ENCODE measurements at regions not wholly inside any gene's neighbourhood (a gene's known extent, or its start where the extent isn't known, plus 50 kb on each side); places are given as distances from the start of the nearest gene placed in this dataset.

DNA sequence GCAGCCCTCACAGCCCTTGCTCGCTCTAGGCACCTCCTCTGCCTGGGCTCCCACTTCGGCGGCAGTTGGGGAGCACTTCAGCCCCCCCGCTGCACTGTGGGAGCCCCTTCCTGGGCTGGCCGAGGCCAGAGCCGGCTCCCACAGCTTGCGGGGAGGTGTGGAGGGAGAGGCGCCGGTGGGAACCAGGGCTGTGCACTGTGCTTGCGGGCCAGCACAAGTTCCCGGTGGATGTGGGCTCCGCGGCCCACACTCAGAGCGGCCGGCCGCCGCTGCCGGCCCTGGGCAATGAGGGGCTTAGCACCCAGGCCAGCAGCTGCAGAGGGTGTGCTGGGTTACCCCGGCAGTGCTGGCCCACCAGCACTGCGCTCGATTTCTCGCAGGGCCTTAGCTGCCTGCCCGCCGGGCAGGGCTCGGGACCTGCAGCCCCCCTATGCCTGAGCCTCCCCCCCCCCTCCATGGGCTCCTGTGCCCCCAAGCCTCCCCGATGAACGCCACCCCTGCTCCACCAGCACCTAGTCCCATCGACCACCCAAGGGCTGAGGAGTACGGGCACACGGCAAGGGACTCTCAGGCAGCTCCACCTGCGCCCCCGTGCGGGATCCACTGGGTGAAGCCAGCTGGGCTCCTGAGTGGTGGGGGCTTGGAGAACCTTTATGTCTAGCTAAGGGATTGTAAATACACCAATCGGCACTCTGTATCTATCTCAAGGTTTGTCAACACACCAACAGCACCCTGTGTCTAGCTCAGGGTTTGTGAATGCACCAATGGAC lies 224.8 kb downstream of the ZNF608 start:
- Histone ChIP-seq H4K91ac (replicated peaks; ENCODE audit: insufficient read length, low read length) (no peak overlapping the region), H3K79me1 (ENCODE audit: low read depth, low read length) (no peaks in the 10 kb centered on the region), H2BK12ac (ENCODE audit: low read depth, low read length) (no peak overlapping the region), H3K14ac (ENCODE audit: insufficient read length) (no peak overlapping the region), H2BK15ac (ENCODE audit: low read length) (no peak overlapping the region), H3K9ac (replicated peaks in 1 of 4; ENCODE audit: extremely low read depth in 1 of 4, low read depth in 3 of 4, low read length in 3 of 4) (no peak overlapping the region), H2BK20ac (ENCODE audit: low read length) (no peak overlapping the region), H3K18ac (ENCODE audit: extremely low read depth, low read length) (no peak overlapping the region), H3K4me3 (ENCODE audit: extremely low read depth in 1 of 4, insufficient read depth in 2 of 4, low read depth in 3 of 4, low read length in 4 of 4) (no peak overlapping the region), H3K36me3 (ENCODE audit: control insufficient read depth in 2 of 4, insufficient read depth in 4 of 4, low read length in 3 of 4) (no peaks in the 10 kb centered on the region), H3K23ac (ENCODE audit: insufficient read length) (no peak overlapping the region), H2BK5ac (ENCODE audit: low read depth, low read length) (no peak overlapping the region), H4K20me1 (replicated peaks in 1 of 2; ENCODE audit: control insufficient read depth in 1 of 2, insufficient read depth in 2 of 2, low read length in 2 of 2) (no peaks in the 10 kb centered on the region), H4K8ac (ENCODE audit: extremely low read depth, insufficient read depth, low read length) (no peak overlapping the region), H3K79me2 (ENCODE audit: control insufficient read depth in 1 of 2, insufficient read depth in 2 of 2, low read length in 2 of 2) (no peaks in the 10 kb centered on the region), H2AK5ac (ENCODE audit: low read depth, low read length) (no peak overlapping the region), H3K56ac (replicated peaks; ENCODE audit: insufficient read length, low read depth, low read length) (no peak overlapping the region), H2AFZ (ENCODE audit: low read length) (no peak overlapping the region), H3K27me3 (replicated peaks in 1 of 4; ENCODE audit: control insufficient read depth in 3 of 4, extremely low read depth in 1 of 4, insufficient read depth in 3 of 4, low read length in 3 of 4) (no peaks in the 10 kb centered on the region), H3K4me2 (ENCODE audit: insufficient read depth in 1 of 2, low read depth in 2 of 2, low read length in 2 of 2) (no peak overlapping the region), H3K4me1 (replicated peaks in 1 of 4; ENCODE audit: control insufficient read depth in 3 of 4, insufficient read depth in 4 of 4, low read length in 3 of 4) (no peaks in the 10 kb centered on the region), H3K4ac (replicated peaks; ENCODE audit: insufficient read length, low read depth, low read length) (no peak overlapping the region), H4K5ac (ENCODE audit: insufficient read length, low read depth, low read length) (no peak overlapping the region), H3K23me2 (ENCODE audit: low read depth, low read length) (no peaks in the 10 kb centered on the region), H3K27ac (ENCODE audit: low read depth, low read length) (no peak overlapping the region), H2BK120ac (replicated peaks; ENCODE audit: low read depth, low read length) (no peak overlapping the region), H3K9me3 (ENCODE audit: insufficient read depth in 2 of 2, low read depth in 1 of 2, low read length in 1 of 2) (peaks cover 0 to 2% of the 10 kb centered on the region in 2 experiments; a peak in 2 of 4 replicates)
- ChIA-PET POLR2A (ENCODE audit: partially characterized antibody) (no interaction called here), CTCF (ENCODE audit: partially characterized antibody) (no interaction called here)
- FAIRE-seq (no peak), DNase-seq (ENCODE audit: low read depth in 1 of 2, low spot score in 2 of 2) (no peak)
- 88% methylated on average over 13 of the region's 34 CpGs; no CpG with 5 or more reads in 1 of the 2 experiments for WGBS, 2 experiments (ENCODE audit: extremely low coverage in 1 of 2, insufficient coverage in 1 of 2, insufficient read length in 1 of 2, insufficient replicate concordance in 2 of 2, low coverage in 1 of 2, low lambda C conversion rate in 2 of 2, missing lambda C conversion rate in 1 of 2)
- TF ChIP-seq CEBPB (IDR thresholded peaks at IDR 0.05; ENCODE audit: low read depth, low read length) (no peak), TAF1 (IDR thresholded peaks at IDR 0.05; ENCODE audit: low read depth, low read length) (no peak), HDAC6 (IDR thresholded peaks at IDR 0.05; ENCODE audit: low read depth, low read length) (no peak), RAD21 (IDR thresholded peaks at IDR 0.05 in 1 of 2, conservative IDR thresholded peaks at IDR 0.05 in 1 of 2; ENCODE audit: low read depth in 2 of 2, low read length in 2 of 2) (0 out of 4 replicates have a peak, but pooled peaks of 1 of the 2 experiments have one; percentile 1), CHD1 (IDR thresholded peaks at IDR 0.05; ENCODE audit: low read depth, low read length) (no peak)

Measured in H1 (cell line).